GM23338 (cell line): ENCODE measurements at regions not wholly inside any gene's neighbourhood (a gene's known extent, or its start where the extent isn't known, plus 50 kb on each side); places are given as distances from the start of the nearest gene placed in this dataset.

Source experiments
- CTCF ChIP-seq, 2 experiments: fragments of 200-600 bp in 1 of 2; sonication (generic) in 1 of 2; conservative IDR thresholded peaks; 2 replicates each; pipeline versions ENCODE4 v1.5.1 to v1.6.1; 2016 to 2017; ENCODE audit warnings: antibody characterized with exemption in 2 of 2, low read depth in 2 of 2, mild to moderate bottlenecking in 2 of 2, moderate library complexity in 1 of 2
- REST ChIP-seq: IDR thresholded peaks from one replicate; pipeline ENCODE4 v1.6.1; 2018; ENCODE audit warnings: antibody characterized with exemption; ENCODE audit not compliant: unreplicated experiment

GRCh38 chr17:68197997-68198930 lies 49.6 kb upstream of the AMZ2 start:
- TF ChIP-seq CTCF (conservative IDR thresholded peaks at IDR 0.05; ENCODE audit: low read depth in 2 of 2) (no peak), REST (no peak)
